Vagina (tissue), 2 donors: ENCODE measurements at regions not wholly inside any gene's neighbourhood (a gene's known extent, or its start where the extent isn't known, plus 50 kb on each side); places are given as distances from the start of the nearest gene placed in this dataset.

Experiments
- DNase-seq, 2 donors: peaks; one replicate each; pipeline ENCODE4 v3.0.0-alpha.2; 2017; ENCODE audit errors: extremely low spot score in 2 of 2
- H3K27ac ChIP-seq: fragments of 200-600 bp; sonication (generic); one replicate; pipeline ENCODE4 v1.5.1; 2019
- H3K27me3 ChIP-seq: fragments of 200-600 bp; sonication (generic); one replicate; pipeline ENCODE4 v1.5.1; 2019
- H3K36me3 ChIP-seq, 2 donors: fragments of 200-600 bp; sonication (generic); one replicate each; pipeline ENCODE4 v1.5.1; 2017 to 2019
- H3K4me1 ChIP-seq: fragments of 200-600 bp; sonication (generic); one replicate; pipeline ENCODE4 v1.5.1; 2019
- H3K4me3 ChIP-seq, 2 donors: fragments of 200-600 bp; sonication (generic); 1 replicate in 1 of 2; 2 replicates in 1 of 2; pipeline ENCODE4 v1.5.1; 2016 to 2019
- H3K9me3 ChIP-seq: fragments of 200-600 bp; sonication (generic); one replicate; pipeline ENCODE4 v1.5.1; 2019
- POLR2A ChIP-seq, 2 donors: fragments of 450-650 bp; IDR thresholded peaks; one replicate each; pipeline ENCODE4 v1.6.1; 2017; ENCODE audit warnings: antibody characterized with exemption in 2 of 2, mild to moderate bottlenecking in 2 of 2, moderate library complexity in 2 of 2
- POLR2AphosphoS5 ChIP-seq, 2 donors: sonication (generic); formaldehyde crosslinking; IDR thresholded peaks; one replicate each; pipeline ENCODE4 v1.9.0; 2017; ENCODE audit warnings: antibody characterized with exemption in 2 of 2, mild to moderate bottlenecking in 2 of 2, low read depth in 1 of 2; ENCODE audit not compliant: insufficient read depth in 1 of 2
- intact Hi-C: fragments of 100-400 bp; cut with DNase I; formaldehyde crosslinking; loops from one replicate; pipeline ENCODE4 v1.15.1; 2023
- TF ChIP-seq, protein P1 (sequence below), 3 experiments: fragments of 450-650 bp in 2 of 3; fragments of 200-600 bp in 1 of 3; sonication (generic) in 1 of 3; IDR thresholded peaks; one replicate each; pipeline ENCODE4 v1.5.1; 2017 to 2019; ENCODE audit warnings: antibody characterized with exemption in 3 of 3, mild to moderate bottlenecking in 2 of 3, moderate library complexity in 2 of 3

DNA sequence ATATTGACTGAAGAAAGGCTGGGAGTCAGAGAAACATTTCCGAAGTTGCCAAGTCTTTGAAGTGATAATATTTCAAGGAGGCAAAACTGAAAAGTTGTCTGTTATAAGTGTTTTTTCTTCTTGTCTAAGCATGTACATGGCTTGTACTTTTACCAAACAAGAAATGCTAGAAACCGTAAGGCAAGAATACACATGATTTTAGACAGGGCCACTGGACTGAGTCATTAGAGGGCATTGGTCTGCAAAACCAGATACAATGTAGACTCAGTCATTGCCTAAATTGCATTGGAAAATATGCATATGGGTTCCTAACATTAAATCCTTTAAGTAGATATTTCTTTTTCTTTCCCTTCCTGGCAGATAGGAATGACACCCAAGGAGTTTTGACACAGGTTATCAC, 284.9 kb upstream of the PUDP start:
- TF ChIP-seq POLR2AphosphoS5 (IDR thresholded peaks at IDR 0.05; ENCODE audit: insufficient read depth in 1 of 2, low read depth in 1 of 2) = no peak
- no peak for TF ChIP-seq POLR2A (IDR thresholded peaks at IDR 0.05)
- TF ChIP-seq, protein P1, sequence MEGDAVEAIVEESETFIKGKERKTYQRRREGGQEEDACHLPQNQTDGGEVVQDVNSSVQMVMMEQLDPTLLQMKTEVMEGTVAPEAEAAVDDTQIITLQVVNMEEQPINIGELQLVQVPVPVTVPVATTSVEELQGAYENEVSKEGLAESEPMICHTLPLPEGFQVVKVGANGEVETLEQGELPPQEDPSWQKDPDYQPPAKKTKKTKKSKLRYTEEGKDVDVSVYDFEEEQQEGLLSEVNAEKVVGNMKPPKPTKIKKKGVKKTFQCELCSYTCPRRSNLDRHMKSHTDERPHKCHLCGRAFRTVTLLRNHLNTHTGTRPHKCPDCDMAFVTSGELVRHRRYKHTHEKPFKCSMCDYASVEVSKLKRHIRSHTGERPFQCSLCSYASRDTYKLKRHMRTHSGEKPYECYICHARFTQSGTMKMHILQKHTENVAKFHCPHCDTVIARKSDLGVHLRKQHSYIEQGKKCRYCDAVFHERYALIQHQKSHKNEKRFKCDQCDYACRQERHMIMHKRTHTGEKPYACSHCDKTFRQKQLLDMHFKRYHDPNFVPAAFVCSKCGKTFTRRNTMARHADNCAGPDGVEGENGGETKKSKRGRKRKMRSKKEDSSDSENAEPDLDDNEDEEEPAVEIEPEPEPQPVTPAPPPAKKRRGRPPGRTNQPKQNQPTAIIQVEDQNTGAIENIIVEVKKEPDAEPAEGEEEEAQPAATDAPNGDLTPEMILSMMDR (IDR thresholded peaks at IDR 0.05) = no peak
- Histone ChIP-seq H3K4me3 (no peak overlapping the region), H3K9me3 (no peaks in the 10 kb centered on the region), H3K4me1 (no peaks in the 10 kb centered on the region), H3K27ac (no peak overlapping the region), H3K36me3 (no peaks in the 10 kb centered on the region), H3K27me3 (no peaks in the 10 kb centered on the region)
- DNase-seq = no peak
- intact Hi-C loops = no loop called here

GRCh38 chrX:7420717-7421116, 272.8 kb upstream of the PUDP start:
- Histone ChIP-seq H3K36me3 (no peaks in the 10 kb centered on the region), H3K4me3 (no peak overlapping the region)
- TF ChIP-seq POLR2A (IDR thresholded peaks at IDR 0.05) (no peak), POLR2AphosphoS5 (IDR thresholded peaks at IDR 0.05; ENCODE audit: insufficient read depth in 1 of 2, low read depth in 1 of 2) (no peak)
- TF ChIP-seq, protein P1 (IDR thresholded peaks at IDR 0.05) = no peak

DNA sequence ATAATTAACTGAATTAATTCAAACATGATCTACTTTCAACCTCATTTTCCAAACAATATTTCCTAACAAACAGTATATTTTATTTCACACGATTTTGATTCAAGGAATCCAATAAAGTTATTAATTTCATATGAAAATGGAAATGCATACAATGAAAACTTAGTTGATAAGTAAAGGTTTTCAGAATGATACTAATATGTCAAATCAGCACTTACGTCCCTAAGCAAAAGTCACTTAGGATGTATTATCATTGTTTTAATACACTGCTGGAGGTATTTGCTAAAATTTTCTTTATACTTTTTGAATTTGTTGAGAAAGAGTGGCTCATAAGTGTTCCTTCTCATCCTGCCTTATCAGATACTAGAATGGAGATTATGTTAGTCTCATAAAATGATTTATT, 266.8 kb upstream of the PUDP start:
- intact Hi-C loops = no loop called here
- no peaks in the 10 kb centered on the region for H3K27me3 ChIP-seq
- DNase-seq = no peak
- H3K36me3 ChIP-seq = no peaks in the 10 kb centered on the region
- no peaks in the 10 kb centered on the region for H3K9me3 ChIP-seq
- no peak overlapping the region for H3K4me3 ChIP-seq
- H3K27ac ChIP-seq = no peak overlapping the region
- H3K4me1 ChIP-seq = no peaks in the 10 kb centered on the region
- TF ChIP-seq POLR2A (IDR thresholded peaks at IDR 0.05) (no peak), POLR2AphosphoS5 (IDR thresholded peaks at IDR 0.05; ENCODE audit: insufficient read depth in 1 of 2, low read depth in 1 of 2) (no peak)
- TF ChIP-seq, protein P1 (IDR thresholded peaks at IDR 0.05) = no peak

More at GRCh38 chrX:7420717-7421116, 272.8 kb upstream of the PUDP start:
- no peak for DNase-seq
- Histone ChIP-seq H3K9me3 (no peaks in the 10 kb centered on the region), H3K4me1 (no peaks in the 10 kb centered on the region), H3K27me3 (no peaks in the 10 kb centered on the region), H3K27ac (no peak overlapping the region)
- intact Hi-C loops = no loop called here

- TF ChIP-seq, protein P1 (IDR thresholded peaks at IDR 0.05) = no peak
- no peak for TF ChIP-seq POLR2A (IDR thresholded peaks at IDR 0.05)
- TF ChIP-seq POLR2AphosphoS5 (IDR thresholded peaks at IDR 0.05; ENCODE audit: insufficient read depth in 1 of 2, low read depth in 1 of 2) = no peak
- Histone ChIP-seq H3K4me1 (no peaks in the 10 kb centered on the region), H3K27ac (no peak overlapping the region), H3K4me3 (no peak overlapping the region), H3K27me3 (no peaks in the 10 kb centered on the region), H3K9me3 (no peaks in the 10 kb centered on the region), H3K36me3 (no peaks in the 10 kb centered on the region)
- DNase-seq = no peak
- intact Hi-C loops = no loop called here
These were observed 264.9 kb upstream of the PUDP start for GRCh38 chrX:7412840-7413239.

GRCh38 chrX:7409866-7410265, 261.9 kb upstream of the PUDP start:
- DNase-seq = no peak
- Histone ChIP-seq H3K27ac (no peak overlapping the region), H3K27me3 (no peaks in the 10 kb centered on the region), H3K4me1 (no peaks in the 10 kb centered on the region), H3K36me3 (no peaks in the 10 kb centered on the region), H3K9me3 (no peaks in the 10 kb centered on the region), H3K4me3 (no peak overlapping the region)
- TF ChIP-seq, protein P1 (IDR thresholded peaks at IDR 0.05) = no peak
- no peak for TF ChIP-seq POLR2A (IDR thresholded peaks at IDR 0.05)
- no peak for TF ChIP-seq POLR2AphosphoS5 (IDR thresholded peaks at IDR 0.05; ENCODE audit: insufficient read depth in 1 of 2, low read depth in 1 of 2)
- intact Hi-C loops = no loop called here
